ENCODE measurements at regions not wholly inside any gene's neighbourhood (a gene's known extent, or its start where the extent isn't known, plus 50 kb on each side); places are given as distances from the start of the nearest gene placed in this dataset.

- TF ChIP-seq CTCF (IDR thresholded peaks at IDR 0.05) (no peak), POLR2A (IDR thresholded peaks at IDR 0.05) (no peak)
Observed at GRCh38 chr13:109959903-109960302, 173.5 kb upstream of the IRS2 start.
